OCI-LY7 (cell line): ENCODE measurements at regions not wholly inside any gene's neighbourhood (a gene's known extent, or its start where the extent isn't known, plus 50 kb on each side); places are given as distances from the start of the nearest gene placed in this dataset.

Experiments used
- BruUV-seq: library from RNA; stranded (reverse); fragments of 400-500 nt; replicated peaks from 2 replicates; lab custom pipeline; 2021; lab: Mats Ljungman, UMichigan
- CTCF ChIA-PET: fragments of 300-600 bp; sonication (Branson Sonifier 250); formaldehyde crosslinking; loops from one replicate; lab custom pipeline; 2022; ENCODE audit warnings: antibody characterized with exemption; ENCODE audit not compliant: unreplicated experiment; lab: Charles Lee
- POLR2A ChIA-PET: fragments of 300-600 bp; sonication (Branson Sonifier 250); formaldehyde crosslinking; loops from one replicate; lab custom pipeline; 2022; ENCODE audit warnings: antibody characterized with exemption; lab: Charles Lee
- DNase-seq: peaks from one replicate; pipeline ENCODE4 v3.0.0-alpha.2; 2015; ENCODE audit warnings: low spot score
- H2AFZ ChIP-seq: fragments of 200-600 bp; sonication (generic), shearing (Covaris generic); 2 replicates; pipeline ENCODE4 v1.6.1; 2014; ENCODE audit warnings: mild to moderate bottlenecking, antibody characterized with exemption, low read length, moderate library complexity
- H3K27ac ChIP-seq: fragments of 200-600 bp; sonication (generic); 2 replicates; pipeline ENCODE4 v1.5.1; 2014; ENCODE audit warnings: mixed run types, low read depth, mild to moderate bottlenecking, moderate library complexity, low read length, inconsistent platforms; ENCODE audit not compliant: poor library complexity, severe bottlenecking
- H3K36me3 ChIP-seq: fragments of 200-600 bp; sonication (generic); 2 replicates; pipeline ENCODE4 v1.6.1; 2014; ENCODE audit warnings: mild to moderate bottlenecking, antibody characterized with exemption, low read length, moderate library complexity, mixed read lengths; ENCODE audit not compliant: insufficient read depth
- H3K4me1 ChIP-seq: fragments of 200-600 bp; sonication (generic); 2 replicates; pipeline ENCODE4 v1.5.1; 2014; ENCODE audit warnings: mild to moderate bottlenecking, low read length; ENCODE audit not compliant: insufficient read depth, poor library complexity, severe bottlenecking
- H3K4me2 ChIP-seq: fragments of 200-600 bp; sonication (generic); 2 replicates; pipeline ENCODE4 v1.6.1; 2014; ENCODE audit warnings: mild to moderate bottlenecking, low read length
- H3K4me3 ChIP-seq: fragments of 200-600 bp; sonication (generic); 2 replicates; pipeline ENCODE4 v1.5.1; 2014; ENCODE audit warnings: mild to moderate bottlenecking, low read depth, low read length; ENCODE audit not compliant: poor library complexity, severe bottlenecking
- H3K79me2 ChIP-seq: fragments of 200-600 bp; sonication (generic); 2 replicates; pipeline ENCODE4 v1.6.1; 2016; ENCODE audit warnings: low read depth, mild to moderate bottlenecking, low read length, moderate library complexity, mixed read lengths; ENCODE audit not compliant: insufficient read depth
- H3K9me2 ChIP-seq: fragments of 200-600 bp; sonication (generic); 2 replicates; pipeline ENCODE4 v1.6.1; 2016; ENCODE audit warnings: mild to moderate bottlenecking, low read length, mixed read lengths; ENCODE audit not compliant: insufficient read depth
- H3K9me3 ChIP-seq: fragments of 200-600 bp; sonication (generic); 2 replicates; pipeline ENCODE4 v1.6.1; 2014; ENCODE audit warnings: mild to moderate bottlenecking, mixed run types, low read length, mixed read lengths
- H4K20me1 ChIP-seq: fragments of 200-600 bp; sonication (generic); 2 replicates; pipeline ENCODE4 v1.6.1; 2014; ENCODE audit warnings: mild to moderate bottlenecking, antibody characterized with exemption, low read length, moderate library complexity, mixed read lengths; ENCODE audit not compliant: insufficient read depth
- EZH2phosphoT487 ChIP-seq: fragments of 200-600 bp; sonication (generic); IDR thresholded peaks from 2 replicates; pipeline ENCODE4 v1.6.1; 2018; ENCODE audit warnings: low read depth, borderline replicate concordance, mild to moderate bottlenecking, mixed run types, antibody characterized with exemption, low read length, moderate library complexity, mixed read lengths
- intact Hi-C: fragments of 100-400 bp; cut with micrococcal nuclease; formaldehyde crosslinking; loops from one replicate; pipeline ENCODE4 v1.10.0; 2022; ENCODE audit not compliant: unreplicated experiment
- TF ChIP-seq, protein P1 (sequence below): fragments of 200-600 bp; sonication (generic); conservative IDR thresholded peaks from 2 replicates; pipeline ENCODE4 v1.5.1; 2014; ENCODE audit warnings: mild to moderate bottlenecking, antibody characterized with exemption, low read length, moderate library complexity, mixed read lengths

DNA sequence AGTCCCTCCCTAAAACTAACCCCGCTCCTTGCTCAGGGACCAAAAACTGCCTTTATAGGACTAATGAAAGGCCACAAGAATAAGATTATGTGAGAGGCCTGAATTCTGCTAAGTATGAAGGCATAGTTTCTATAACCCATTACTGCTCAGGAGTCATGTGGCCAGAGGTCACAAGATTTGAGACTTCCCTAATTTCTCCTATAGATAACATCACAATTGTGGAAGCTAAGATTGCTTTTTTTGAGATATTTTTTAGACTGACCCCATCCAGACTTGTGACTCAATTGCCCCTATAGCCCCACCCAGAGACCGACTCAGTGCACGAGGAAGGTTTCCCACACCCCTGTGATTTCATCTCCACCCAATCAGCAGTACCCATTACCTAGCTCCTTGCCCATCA is 504.1 kb upstream of the GOT2 start:
- CTCF ChIA-PET = no interaction called here
- BruUV-seq = no TSS peak
- TF ChIP-seq EZH2phosphoT487 = no peak
- TF ChIP-seq, protein P1, sequence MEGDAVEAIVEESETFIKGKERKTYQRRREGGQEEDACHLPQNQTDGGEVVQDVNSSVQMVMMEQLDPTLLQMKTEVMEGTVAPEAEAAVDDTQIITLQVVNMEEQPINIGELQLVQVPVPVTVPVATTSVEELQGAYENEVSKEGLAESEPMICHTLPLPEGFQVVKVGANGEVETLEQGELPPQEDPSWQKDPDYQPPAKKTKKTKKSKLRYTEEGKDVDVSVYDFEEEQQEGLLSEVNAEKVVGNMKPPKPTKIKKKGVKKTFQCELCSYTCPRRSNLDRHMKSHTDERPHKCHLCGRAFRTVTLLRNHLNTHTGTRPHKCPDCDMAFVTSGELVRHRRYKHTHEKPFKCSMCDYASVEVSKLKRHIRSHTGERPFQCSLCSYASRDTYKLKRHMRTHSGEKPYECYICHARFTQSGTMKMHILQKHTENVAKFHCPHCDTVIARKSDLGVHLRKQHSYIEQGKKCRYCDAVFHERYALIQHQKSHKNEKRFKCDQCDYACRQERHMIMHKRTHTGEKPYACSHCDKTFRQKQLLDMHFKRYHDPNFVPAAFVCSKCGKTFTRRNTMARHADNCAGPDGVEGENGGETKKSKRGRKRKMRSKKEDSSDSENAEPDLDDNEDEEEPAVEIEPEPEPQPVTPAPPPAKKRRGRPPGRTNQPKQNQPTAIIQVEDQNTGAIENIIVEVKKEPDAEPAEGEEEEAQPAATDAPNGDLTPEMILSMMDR = no peak
- Histone ChIP-seq H4K20me1 (no peaks in the 10 kb centered on the region), H3K4me2 (no peak overlapping the region), H2AFZ (no peak overlapping the region), H3K79me2 (no peaks in the 10 kb centered on the region), H3K9me3 (no peaks in the 10 kb centered on the region), H3K4me1 (no peaks in the 10 kb centered on the region), H3K9me2 (no peaks in the 10 kb centered on the region), H3K36me3 (no peaks in the 10 kb centered on the region), H3K4me3 (no peak overlapping the region), H3K27ac (no peak overlapping the region)
- POLR2A ChIA-PET = interaction anchor here (0.6 kb wide), 1 partner anchor 1538 kb away, joined by 3 read pairs; no protein-coding TSS in a partner anchor
- DNase-seq = no peak
- intact Hi-C loops = no loop called here

DNA sequence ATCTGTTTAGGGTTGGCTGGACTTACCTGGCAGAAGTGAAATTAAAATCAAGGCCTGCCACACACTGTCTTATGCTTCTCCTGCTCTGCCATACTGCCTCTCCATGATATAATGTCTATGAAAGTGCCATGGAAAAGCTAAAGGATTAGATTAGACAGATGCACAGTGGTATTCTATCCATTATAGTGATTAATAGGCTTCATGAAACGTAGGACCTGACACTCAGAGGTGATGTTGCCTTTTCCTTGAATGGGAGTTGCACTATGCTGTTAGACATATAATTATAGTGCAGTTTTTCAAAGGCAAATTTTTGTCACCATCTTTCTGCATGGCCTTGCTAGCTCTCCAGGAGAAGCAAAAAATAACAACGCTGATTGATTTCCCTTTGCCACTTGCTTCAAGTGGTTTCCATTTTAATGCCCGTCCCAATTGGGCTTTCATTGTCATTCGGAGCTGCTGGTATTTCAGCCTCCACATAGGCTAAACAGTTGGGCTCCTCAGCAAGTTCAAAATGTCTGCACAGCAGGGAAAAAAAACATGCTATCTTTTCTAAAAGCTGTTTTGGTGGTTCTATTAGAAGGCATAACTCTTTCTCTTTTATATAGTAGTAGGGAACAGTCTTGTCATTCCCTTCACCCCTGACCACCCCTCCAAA is 502.8 kb upstream of the GOT2 start:
- BruUV-seq = no TSS peak
- no peaks in the 10 kb centered on the region for H3K4me1 ChIP-seq
- H2AFZ ChIP-seq = no peak overlapping the region
- intact Hi-C loops = no loop called here
- no peak for DNase-seq
- H3K79me2 ChIP-seq = no peaks in the 10 kb centered on the region
- ChIA-PET POLR2A (no interaction called here), CTCF (no interaction called here)
- no peak overlapping the region for H3K4me2 ChIP-seq
- TF ChIP-seq, protein P1 = no peak
- TF ChIP-seq EZH2phosphoT487 = no peak
- H3K9me2 ChIP-seq = no peaks in the 10 kb centered on the region
- no peak overlapping the region for H3K4me3 ChIP-seq
- H3K36me3 ChIP-seq = no peaks in the 10 kb centered on the region
- no peak overlapping the region for H3K27ac ChIP-seq
- H3K9me3 ChIP-seq = no peaks in the 10 kb centered on the region
- H4K20me1 ChIP-seq = no peaks in the 10 kb centered on the region

DNA sequence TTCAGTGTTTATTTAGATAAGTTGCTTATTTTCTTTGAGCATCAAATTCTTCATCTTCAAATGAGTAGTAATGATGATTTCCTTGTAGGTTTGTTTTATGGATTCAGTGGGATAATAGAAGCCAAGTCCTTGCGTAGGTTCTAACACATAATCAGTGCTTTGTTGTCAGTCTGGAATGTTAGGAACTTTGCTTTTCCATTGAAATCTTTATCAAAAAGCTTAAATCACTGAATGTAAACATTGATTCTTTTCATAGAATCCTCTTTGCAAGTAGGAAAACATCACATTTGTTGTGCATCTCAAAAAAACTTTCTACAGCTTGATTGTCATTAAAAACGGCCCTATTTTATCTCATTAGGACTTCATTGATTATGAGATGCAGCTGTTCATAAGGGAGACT is 490.3 kb upstream of the GOT2 start:
- Histone ChIP-seq H3K79me2 (no peaks in the 10 kb centered on the region), H3K4me3 (no peak overlapping the region), H4K20me1 (no peaks in the 10 kb centered on the region), H3K27ac (no peak overlapping the region), H3K36me3 (no peaks in the 10 kb centered on the region), H3K9me3 (no peaks in the 10 kb centered on the region), H3K4me1 (no peaks in the 10 kb centered on the region), H2AFZ (no peak overlapping the region), H3K9me2 (no peaks in the 10 kb centered on the region), H3K4me2 (no peak overlapping the region)
- CTCF ChIA-PET = no interaction called here
- POLR2A ChIA-PET = no interaction called here
- TF ChIP-seq, protein P1 = no peak
- no peak for TF ChIP-seq EZH2phosphoT487
- intact Hi-C loops = no loop called here
- no peak for DNase-seq
- no TSS peak for BruUV-seq
